Erythroblast (primary cell): ENCODE measurements at regions not wholly inside any gene's neighbourhood (a gene's known extent, or its start where the extent isn't known, plus 50 kb on each side); places are given as distances from the start of the nearest gene placed in this dataset.

ENCODE experiments used
- GATA1 ChIP-seq: IDR thresholded peaks from 2 replicates; pipeline ENCODE4 v1.6.1; 2011; ENCODE audit warnings: low read depth, mild to moderate bottlenecking, control low read depth, low read length, moderate library complexity
- POLR2A ChIP-seq: IDR thresholded peaks from 2 replicates; pipeline ENCODE4 v1.6.1; 2011; ENCODE audit warnings: mild to moderate bottlenecking, low read length

DNA sequence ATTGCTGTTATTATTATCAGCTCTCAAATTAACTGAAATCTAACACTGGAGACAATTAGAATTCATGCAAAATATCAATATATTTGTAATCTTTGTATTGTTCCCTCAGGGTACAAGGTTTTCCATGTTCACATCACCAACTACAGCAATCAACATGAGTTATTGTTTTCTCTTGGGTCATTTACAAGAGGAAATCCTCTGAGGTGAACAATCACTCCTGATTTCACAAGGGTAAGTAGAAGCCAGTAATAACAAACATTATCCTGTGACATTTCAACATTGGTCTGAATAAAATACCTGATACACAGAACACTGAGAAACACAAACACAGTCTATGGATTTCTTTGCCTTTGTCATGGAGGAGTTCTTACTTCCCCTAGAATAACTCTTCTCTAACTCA, 174.0 kb downstream of the SUCNR1 start:
- no peak for TF ChIP-seq POLR2A
- no peak for TF ChIP-seq GATA1
